T47D (cell line): ENCODE measurements at regions not wholly inside any gene's neighbourhood (a gene's known extent, or its start where the extent isn't known, plus 50 kb on each side); places are given as distances from the start of the nearest gene placed in this dataset.

Source experiments
- DNase-seq, 2 experiments: peaks; one replicate each; pipeline versions ENCODE4 v3.0.0 to v3.0.0-alpha.2; 2011 to 2012; ENCODE audit warnings: low read depth in 1 of 2, low spot score in 1 of 2
- JUND ChIP-seq: IDR thresholded peaks from 2 replicates; pipeline ENCODE4 v1.6.1; 2012; ENCODE audit warnings: low read depth
- in situ Hi-C: cut with HindIII; loops from 2 replicates; pipeline ENCODE4 v1.10.0; 2016; ENCODE audit warnings: low sequenced_read_pairs, low pct_unique_long_range_greater_than_20kb

GRCh38 chr15:77738038-77738370 is 105.3 kb upstream of the LINGO1 start:
- in situ Hi-C loops, result no loop called here
- TF ChIP-seq JUND, result no peak
- DNase-seq, result no peak

DNA sequence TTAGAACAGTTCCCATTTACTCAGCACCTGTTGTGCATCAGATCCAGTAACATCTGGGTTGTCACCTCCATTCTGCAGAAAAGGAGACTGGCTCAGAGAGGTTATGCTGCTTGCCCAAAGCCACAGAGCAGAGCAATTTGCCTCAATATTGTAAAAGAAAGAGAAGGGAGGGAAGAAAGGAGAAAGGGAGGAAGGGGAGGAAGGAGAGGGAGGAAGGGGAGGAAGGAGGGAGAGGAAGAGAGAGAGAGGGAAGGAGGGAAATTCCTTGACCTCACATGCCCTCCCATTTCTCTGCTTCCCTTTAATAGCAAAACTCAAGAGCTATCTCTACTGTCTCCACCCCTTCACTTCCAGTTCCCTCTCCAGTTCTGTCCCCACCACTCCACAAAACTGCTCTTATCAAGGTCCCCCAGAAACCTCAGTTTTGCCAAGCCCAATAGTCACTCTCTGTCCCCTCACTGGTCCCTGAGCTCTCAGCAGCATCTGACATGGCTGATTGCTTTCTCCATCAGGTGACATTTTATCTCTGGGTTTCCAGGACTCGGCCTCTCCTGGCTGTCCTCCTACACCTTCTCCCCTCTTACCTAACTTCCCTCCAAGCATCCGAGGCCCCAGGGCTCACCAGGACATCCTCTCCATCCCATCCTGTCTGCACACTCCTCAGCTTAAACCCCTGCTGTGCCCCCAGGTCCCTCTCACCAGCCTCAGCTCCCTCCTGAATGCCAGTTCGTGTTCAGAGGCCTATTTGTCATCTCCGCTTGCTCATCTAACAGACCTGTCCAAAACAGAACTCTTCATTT is 104.7 kb upstream of the LINGO1 start:
- in situ Hi-C loops, result no loop called here
- TF ChIP-seq JUND, result no peak
- no peak for DNase-seq

DNA sequence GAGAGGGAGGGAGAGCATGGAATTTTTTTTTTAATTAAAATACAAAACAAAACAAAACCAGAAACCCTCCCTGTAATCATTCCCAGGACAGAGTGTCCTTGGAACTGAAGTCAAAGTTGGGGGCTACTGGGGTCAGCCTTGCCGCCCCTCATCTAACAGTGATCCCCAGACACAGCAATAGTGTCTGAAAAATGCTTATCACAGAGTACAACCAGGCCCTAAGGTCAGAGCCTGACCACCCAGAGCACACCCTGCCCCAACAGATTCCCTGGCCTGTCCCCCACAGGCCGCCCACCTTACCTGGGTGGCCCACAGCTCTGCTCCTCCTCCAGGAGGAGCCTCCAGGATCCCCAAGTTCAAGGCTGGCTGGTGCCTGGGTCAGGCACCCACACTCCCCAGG is 101.6 kb upstream of the LINGO1 start:
- DNase-seq, result no peak
- in situ Hi-C loops, result no loop called here
- no peak for TF ChIP-seq JUND

DNA sequence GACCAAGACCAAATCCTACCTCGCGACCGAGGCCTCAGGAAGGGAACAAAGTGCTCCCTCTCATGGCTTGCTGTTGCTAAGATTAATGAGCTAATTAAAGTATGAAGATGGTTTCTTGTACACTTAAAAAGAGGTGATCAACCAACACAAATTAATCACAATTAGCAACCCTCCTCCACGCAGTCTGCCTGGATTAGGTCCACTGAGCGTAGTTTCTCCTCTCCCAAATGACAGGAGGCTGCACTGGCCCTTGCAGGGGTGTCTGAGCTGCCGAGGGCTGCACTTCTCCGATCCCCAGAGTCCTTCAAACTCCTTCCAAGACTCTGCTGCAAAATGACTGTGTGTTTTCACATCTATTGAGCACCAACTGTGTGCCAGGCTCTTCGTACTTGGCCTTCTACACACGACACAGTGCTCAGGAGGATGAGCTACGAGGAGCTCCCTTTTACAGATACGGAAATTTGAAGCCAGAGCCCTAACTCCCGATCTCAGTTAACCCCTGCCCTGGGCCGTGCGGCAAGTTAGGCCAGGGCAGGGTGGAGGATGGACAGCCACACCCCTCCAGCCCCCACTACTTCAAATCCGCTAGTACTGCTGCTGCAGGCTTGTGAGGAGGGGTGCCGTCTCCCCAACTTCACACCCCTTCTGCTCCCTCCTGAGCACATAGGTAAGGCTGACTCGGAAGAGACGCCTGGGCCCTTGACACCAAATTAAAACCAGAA is 101.0 kb upstream of the LINGO1 start:
- no peak for TF ChIP-seq JUND
- no peak for DNase-seq
- in situ Hi-C loops, result no loop called here

DNA sequence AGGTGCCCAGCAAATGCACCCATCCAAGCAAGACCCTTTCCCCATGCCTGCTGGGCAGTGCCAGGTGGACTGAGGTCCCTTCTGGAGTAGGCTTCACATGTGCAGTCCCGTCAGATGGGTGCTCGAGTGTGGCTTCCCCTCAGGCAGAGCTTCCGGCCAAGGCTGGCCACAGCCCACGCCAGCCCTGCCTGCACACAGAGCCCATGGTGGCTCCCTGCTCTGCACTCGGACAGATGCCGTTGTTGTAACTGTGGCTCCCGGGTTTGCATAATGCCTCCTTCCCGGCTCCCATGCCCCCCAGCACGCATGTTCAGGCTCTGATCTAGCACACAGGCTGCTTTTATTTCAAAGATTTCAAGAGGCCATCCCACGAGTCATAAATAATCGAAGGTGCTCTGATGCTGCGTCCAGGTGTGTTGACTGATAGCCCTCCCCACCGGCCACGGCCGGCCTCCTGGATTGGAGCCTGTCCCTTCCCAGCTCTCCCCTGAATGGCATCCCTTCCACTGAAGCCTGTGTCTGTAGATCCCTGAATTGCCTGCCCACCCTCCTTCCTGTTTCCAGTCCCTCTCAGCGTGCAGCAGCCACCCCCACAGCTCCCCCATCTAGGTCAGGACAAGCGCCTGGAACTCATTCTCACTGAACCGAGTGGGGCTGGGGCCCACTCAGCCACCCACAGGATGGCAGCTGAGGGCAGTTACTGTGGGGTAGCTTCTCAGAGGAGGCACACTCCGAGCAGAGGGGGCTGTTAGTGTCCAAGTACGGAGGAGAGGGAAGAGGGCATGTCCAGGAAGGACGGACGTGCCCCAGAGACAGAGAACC is 100.0 kb upstream of the LINGO1 start:
- TF ChIP-seq JUND, result no peak
- in situ Hi-C loops, result no loop called here
- no peak for DNase-seq

GRCh38 chr15:77731945-77732344 is 99.2 kb upstream of the LINGO1 start:
- DNase-seq, result no peak
- TF ChIP-seq JUND, result no peak
- in situ Hi-C loops, result no loop called here

GRCh38 chr15:77731067-77731466 is 98.4 kb upstream of the LINGO1 start:
- in situ Hi-C loops, result no loop called here
- no peak for DNase-seq

DNA sequence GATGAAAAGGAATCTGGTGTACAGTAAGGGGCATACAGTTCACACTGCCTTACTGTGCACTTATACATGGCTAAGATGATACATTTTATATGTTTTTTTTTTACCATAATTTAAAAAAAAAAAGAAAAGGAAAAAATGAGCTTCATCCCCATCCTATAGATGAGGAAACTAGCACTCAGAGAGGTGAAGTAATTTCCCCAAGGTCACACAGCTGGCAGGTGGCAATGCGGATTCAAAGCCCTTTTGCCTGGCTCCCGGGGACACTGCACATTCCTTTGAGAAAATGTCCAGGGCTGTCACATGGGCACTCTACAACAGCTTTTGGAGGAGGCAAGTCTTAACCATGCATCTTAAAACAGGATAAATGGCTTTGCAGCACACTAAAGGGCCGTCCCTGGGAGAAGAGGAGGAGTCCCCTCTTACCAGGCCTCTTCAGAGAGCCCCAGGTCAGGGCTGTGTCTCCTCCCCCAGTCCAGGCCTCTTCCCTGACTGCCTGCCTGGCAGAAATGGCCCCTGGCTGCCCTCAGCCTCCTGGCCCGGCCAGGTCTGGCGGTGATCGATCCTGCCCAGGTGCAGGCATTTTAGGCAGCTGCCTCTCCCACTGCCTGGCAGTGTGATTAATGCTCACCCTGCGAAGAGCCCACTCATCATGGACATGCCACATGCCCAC is 95.1 kb upstream of the LINGO1 start:
- in situ Hi-C loops, result no loop called here
- no peak for TF ChIP-seq JUND
- DNase-seq, result no peak

More at GRCh38 chr15:77731067-77731466, 98.4 kb upstream of the LINGO1 start:
- TF ChIP-seq JUND, result no peak

GRCh38 chr15:77724715-77725114 is 92.0 kb upstream of the LINGO1 start:
- in situ Hi-C loops, result no loop called here
- no peak for TF ChIP-seq JUND
- DNase-seq, result no peak

DNA sequence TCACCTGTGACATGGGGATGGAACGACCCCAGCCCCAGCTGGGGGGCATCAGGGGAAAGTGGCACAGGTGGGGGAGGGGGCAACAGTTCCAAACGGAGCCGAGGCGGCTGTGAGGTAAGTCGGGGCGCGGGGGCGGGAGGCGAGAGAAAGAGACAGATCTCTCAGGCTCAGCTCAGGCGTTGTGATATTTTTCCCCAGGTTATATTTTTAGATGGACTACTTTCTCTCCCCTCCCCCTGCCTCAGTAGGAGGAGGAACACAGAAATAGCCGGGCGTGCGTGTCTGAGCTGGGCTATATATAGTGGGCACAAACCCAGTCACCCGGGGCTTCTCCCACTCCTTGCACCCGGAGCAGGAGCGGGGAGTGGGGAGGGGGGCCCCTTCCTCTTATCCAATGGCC is 91.0 kb upstream of the LINGO1 start:
- no peak for DNase-seq
- no peak for TF ChIP-seq JUND
- in situ Hi-C loops, result no loop called here

DNA sequence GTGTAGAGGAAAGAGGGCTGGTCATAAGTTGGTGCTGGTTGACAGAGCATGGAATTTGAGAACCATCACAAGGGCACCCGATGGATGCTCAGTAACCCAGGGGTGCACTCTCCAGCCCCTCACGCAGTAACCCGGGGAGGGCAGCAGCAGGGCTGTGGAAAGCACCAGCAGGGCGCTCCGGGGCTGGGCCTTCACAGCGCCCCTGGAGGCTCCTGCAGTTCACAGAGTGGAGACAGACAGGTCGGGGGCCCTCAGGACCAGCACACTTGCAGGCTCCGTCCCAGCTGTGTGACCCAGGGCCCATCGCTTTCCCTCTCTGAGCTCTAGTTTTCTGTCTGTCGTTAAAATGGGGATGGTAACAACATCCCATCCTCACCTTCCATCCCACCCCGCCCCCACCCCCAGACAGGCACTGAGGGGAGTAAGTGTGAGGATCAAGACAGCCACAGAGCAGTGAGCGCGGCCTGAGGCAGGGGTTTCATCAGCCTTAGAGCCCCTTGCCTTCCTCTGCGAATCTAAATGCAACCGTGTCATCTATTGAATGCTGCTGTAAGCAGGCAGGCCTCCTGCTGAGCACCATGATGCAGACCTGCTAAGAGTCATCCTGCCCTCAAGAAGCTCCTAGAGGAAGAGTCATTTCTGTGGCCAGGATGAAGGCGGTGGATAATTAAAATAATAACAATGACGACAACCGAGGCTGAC is 90.2 kb upstream of the LINGO1 start:
- in situ Hi-C loops, result no loop called here
- no peak for TF ChIP-seq JUND
- no peak for DNase-seq

DNA sequence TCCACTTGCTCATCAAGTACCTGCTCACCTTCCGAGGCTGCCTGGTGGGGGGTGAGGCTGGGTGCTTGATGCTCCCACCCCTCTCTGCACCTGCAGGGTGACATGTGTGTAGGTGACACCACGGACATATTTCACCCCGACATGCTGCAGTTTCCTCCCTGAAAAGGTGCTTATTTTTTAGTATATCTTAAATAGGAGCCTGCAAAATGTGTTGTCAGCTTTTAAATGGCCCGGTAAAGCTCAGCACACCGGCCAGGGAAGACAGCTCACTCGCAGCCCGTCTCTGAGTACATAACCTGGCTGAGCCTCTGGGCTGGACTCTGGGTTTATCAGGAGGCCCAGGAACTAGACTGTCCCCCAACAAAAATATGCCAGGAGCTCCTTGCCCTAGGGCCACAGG is 89.3 kb upstream of the LINGO1 start:
- DNase-seq, result no peak
- TF ChIP-seq JUND, result no peak
- in situ Hi-C loops, result no loop called here
